H9 (cell line): ENCODE measurements at regions not wholly inside any gene's neighbourhood (a gene's known extent, or its start where the extent isn't known, plus 50 kb on each side); places are given as distances from the start of the nearest gene placed in this dataset.

ENCODE experiments used
- DNase-seq: peaks from one replicate; pipeline ENCODE4 v3.0.0-alpha.2; 2017
- H2AFZ ChIP-seq: one replicate; pipeline ENCODE4 v1.6.1; 2013; ENCODE audit warnings: mild to moderate bottlenecking, low read length, control low read depth, moderate library complexity
- H2AK5ac ChIP-seq: 2 replicates; pipeline ENCODE4 v1.6.1; 2013; ENCODE audit warnings: low read length, control low read depth, mixed read lengths; ENCODE audit not compliant: insufficient read length
- H2BK120ac ChIP-seq: one replicate; pipeline ENCODE4 v1.6.1; 2013; ENCODE audit warnings: low read depth, mild to moderate bottlenecking, low read length, control low read depth, inconsistent platforms; ENCODE audit not compliant: poor library complexity, severe bottlenecking
- H2BK12ac ChIP-seq: 2 replicates; pipeline ENCODE4 v1.6.1; 2013; ENCODE audit warnings: low read length, control low read depth, mixed read lengths, low read depth; ENCODE audit not compliant: insufficient read length
- H2BK15ac ChIP-seq: 2 replicates; pipeline ENCODE4 v1.6.1; 2013; ENCODE audit warnings: low read depth, low read length, control low read depth
- H2BK20ac ChIP-seq: one replicate; pipeline ENCODE4 v1.6.1; 2013; ENCODE audit warnings: low read depth, mild to moderate bottlenecking, low read length, control low read depth, inconsistent platforms; ENCODE audit not compliant: poor library complexity, severe bottlenecking
- H2BK5ac ChIP-seq: 2 replicates; pipeline ENCODE4 v1.6.1; 2013; ENCODE audit warnings: low read length, control low read depth, mixed read lengths; ENCODE audit not compliant: insufficient read length
- H3K14ac ChIP-seq: 2 replicates; pipeline ENCODE4 v1.6.1; 2013; ENCODE audit warnings: low read length, control low read depth; ENCODE audit not compliant: insufficient read depth
- H3K18ac ChIP-seq: 2 replicates; pipeline ENCODE4 v1.6.1; 2013; ENCODE audit warnings: low read depth, mild to moderate bottlenecking, mixed read lengths, low read length, control low read depth; ENCODE audit not compliant: insufficient read length
- H3K23ac ChIP-seq: 2 replicates; pipeline ENCODE4 v1.6.1; 2013; ENCODE audit warnings: low read length, control low read depth, mixed read lengths, low read depth; ENCODE audit not compliant: insufficient read length
- H3K23me2 ChIP-seq: 2 replicates; pipeline ENCODE4 v1.6.1; 2013; ENCODE audit warnings: low read depth, mild to moderate bottlenecking, mixed read lengths, low read length, control low read depth; ENCODE audit not compliant: insufficient read length, poor library complexity, severe bottlenecking
- H3K27ac ChIP-seq: 2 replicates; pipeline ENCODE4 v1.5.1; 2013; ENCODE audit warnings: low read length, control low read depth, mixed read lengths, low read depth; ENCODE audit not compliant: insufficient read length
- H3K27me3 ChIP-seq: 2 replicates; pipeline ENCODE4 v1.6.1; 2013; ENCODE audit warnings: low read length, control low read depth, inconsistent platforms; ENCODE audit not compliant: insufficient read depth
- H3K4ac ChIP-seq: 2 replicates; pipeline ENCODE4 v1.6.1; 2013; ENCODE audit warnings: low read depth, mild to moderate bottlenecking, control low read depth, inconsistent platforms, low read length, moderate library complexity
- H3K4me1 ChIP-seq: 2 replicates; pipeline ENCODE4 v1.6.1; 2013; ENCODE audit warnings: low read length, control low read depth, inconsistent platforms; ENCODE audit not compliant: insufficient read depth
- H3K4me2 ChIP-seq: 2 replicates; pipeline ENCODE4 v1.6.1; 2013; ENCODE audit warnings: low read length, control low read depth, mixed read lengths; ENCODE audit not compliant: insufficient read length, insufficient read depth
- H3K56ac ChIP-seq: 2 replicates; pipeline ENCODE4 v1.6.1; 2013; ENCODE audit warnings: low read depth, mild to moderate bottlenecking, mixed read lengths, low read length, control low read depth; ENCODE audit not compliant: insufficient read length
- H3K79me1 ChIP-seq: 2 replicates; pipeline ENCODE4 v1.6.1; 2013; ENCODE audit warnings: low read depth, mild to moderate bottlenecking, moderate library complexity, low read length, control low read depth, inconsistent platforms; ENCODE audit not compliant: insufficient read depth, poor library complexity, severe bottlenecking
- H3K79me2 ChIP-seq: 2 replicates; pipeline ENCODE4 v1.6.1; 2013; ENCODE audit warnings: low read length, control low read depth, inconsistent platforms; ENCODE audit not compliant: insufficient read depth
- H3K9ac ChIP-seq: 2 replicates; pipeline ENCODE4 v1.6.1; 2013; ENCODE audit warnings: low read length, control low read depth, mixed read lengths; ENCODE audit not compliant: insufficient read length; ENCODE audit errors: extremely low read depth
- H3K9me3 ChIP-seq: one replicate; pipeline ENCODE4 v1.6.1; 2013; ENCODE audit warnings: low read depth, low read length, inconsistent platforms; ENCODE audit not compliant: control insufficient read depth
- H3T11ph ChIP-seq: one replicate; pipeline ENCODE4 v1.6.1; 2013; ENCODE audit warnings: mild to moderate bottlenecking, low read length, control low read depth, inconsistent platforms
- H4K20me1 ChIP-seq: one replicate; pipeline ENCODE4 v1.6.1; 2013; ENCODE audit not compliant: control insufficient read depth, insufficient read length, insufficient read depth
- H4K5ac ChIP-seq: 2 replicates; pipeline ENCODE4 v1.6.1; 2013; ENCODE audit warnings: low read depth, mild to moderate bottlenecking, mixed read lengths, low read length, control low read depth; ENCODE audit not compliant: insufficient read length
- H4K8ac ChIP-seq: replicated peaks from 2 replicates; pipeline ENCODE4 v1.6.1; 2013; ENCODE audit warnings: low read length, control low read depth, mixed read lengths, low read depth; ENCODE audit not compliant: insufficient read length
- H4K91ac ChIP-seq: 2 replicates; pipeline ENCODE4 v1.6.1; 2013; ENCODE audit warnings: low read depth, mild to moderate bottlenecking, moderate library complexity, mixed read lengths, low read length, control low read depth; ENCODE audit not compliant: insufficient read length
- H3K27ac Mint-ChIP-seq, 3 experiments: 2 replicates in 2 of 3; 3 replicates in 1 of 3; pipeline ENCODE4 v1.8.0; 2020 to 2021; ENCODE audit warnings: mixed read lengths in 3 of 3, mild to moderate bottlenecking in 1 of 3, moderate library complexity in 1 of 3
- H3K27me3 Mint-ChIP-seq: 2 replicates; pipeline ENCODE4 v1.8.0; 2021; ENCODE audit warnings: low read depth, mild to moderate bottlenecking, moderate library complexity, mixed read lengths
- H3K36me3 Mint-ChIP-seq, 3 experiments: 2 replicates in 2 of 3; 3 replicates in 1 of 3; pipeline ENCODE4 v1.8.0; 2020 to 2021; ENCODE audit warnings: low read depth in 3 of 3, mixed read lengths in 3 of 3; ENCODE audit not compliant: insufficient read depth in 1 of 3
- H3K4me1 Mint-ChIP-seq, 2 experiments: 2 replicates each; pipeline ENCODE4 v1.8.0; 2020; ENCODE audit warnings: mixed read lengths in 2 of 2
- H3K4me3 Mint-ChIP-seq, 2 experiments: 2 replicates in 1 of 2; 3 replicates in 1 of 2; pipeline ENCODE4 v1.8.0; 2020 to 2021; ENCODE audit warnings: mild to moderate bottlenecking in 2 of 2, mixed read lengths in 2 of 2, moderate library complexity in 1 of 2
- H3K9me3 Mint-ChIP-seq, 2 experiments: 2 replicates in 1 of 2; 3 replicates in 1 of 2; pipeline ENCODE4 v1.8.0; 2020; ENCODE audit warnings: mild to moderate bottlenecking in 2 of 2, mixed read lengths in 2 of 2, moderate library complexity in 1 of 2
- CTCF ChIP-seq: fragments of 200-600 bp; sonication (generic); conservative IDR thresholded peaks from 3 replicates; pipeline ENCODE4 v1.8.0; 2021; ENCODE audit warnings: antibody characterized with exemption, mild to moderate bottlenecking
- WGBS: extraction: QIAGEN DNeasy Blood & Tissue Kit; methylation state at CpG from one replicate; pipeline ENCODE4 v1.1.7; 2013; ENCODE audit warnings: missing lambda C conversion rate, low lambda C conversion rate, mixed read lengths; ENCODE audit not compliant: insufficient read length; ENCODE audit errors: extremely low coverage; 5-methylcytosine and 5-hydroxymethylcytosine counted together

DNA sequence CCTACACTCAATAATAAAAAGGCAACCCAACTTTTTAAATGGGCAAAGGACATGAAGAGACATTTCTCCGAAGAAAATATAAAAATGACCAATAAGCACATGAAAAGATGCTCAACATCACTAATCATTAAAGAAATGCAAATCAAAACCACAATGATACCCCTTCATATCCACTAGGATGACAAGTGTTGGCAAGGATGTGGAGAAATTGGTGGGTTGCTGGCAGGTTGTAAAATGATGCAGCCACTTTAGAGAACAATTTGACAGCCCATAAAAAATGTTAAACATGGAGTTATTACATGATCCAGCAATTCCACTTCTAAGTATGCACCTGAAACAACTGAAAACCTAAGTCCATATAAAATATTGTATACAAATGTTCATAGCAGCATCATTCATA lies 73.2 kb upstream of the LMO2 start:
- Histone ChIP-seq H3K14ac (no peak overlapping the region), H3K18ac (no peak overlapping the region), H3K23me2 (no peaks in the 10 kb centered on the region), H4K20me1 (no peaks in the 10 kb centered on the region), H2BK20ac (no peak overlapping the region), H2AK5ac (no peak overlapping the region), H4K91ac (no peak overlapping the region), H3K4me1 (no peaks in the 10 kb centered on the region), H3K27me3 (no peaks in the 10 kb centered on the region), H3T11ph (no peak overlapping the region), H3K79me2 (no peaks in the 10 kb centered on the region), H3K9me3 (no peaks in the 10 kb centered on the region), H3K27ac (no peak overlapping the region), H2BK12ac (no peak overlapping the region), H3K4ac (no peak overlapping the region), H4K5ac (no peak overlapping the region), H4K8ac (no peak overlapping the region), H3K79me1 (no peaks in the 10 kb centered on the region), H3K9ac (no peak overlapping the region), H2AFZ (no peak overlapping the region), H2BK120ac (no peak overlapping the region), H3K4me2 (no peak overlapping the region), H3K56ac (no peak overlapping the region), H3K23ac (no peak overlapping the region), H2BK5ac (no peak overlapping the region), H2BK15ac (no peak overlapping the region)
- DNase-seq, result no peak
- H3K27ac Mint-ChIP-seq, result no peak overlapping the region
- H3K9me3 Mint-ChIP-seq, result no peaks in the 10 kb centered on the region
- H3K4me1 Mint-ChIP-seq, result no peaks in the 10 kb centered on the region
- no peak for TF ChIP-seq CTCF
- WGBS, result no CpG with 5 or more reads among the region's 1 CpG
- no peaks in the 10 kb centered on the region for H3K36me3 Mint-ChIP-seq
- peaks cover 1% of the 10 kb centered on the region for H3K27me3 Mint-ChIP-seq
- H3K4me3 Mint-ChIP-seq, result no peak overlapping the region
